ENCODE measurements at regions not wholly inside any gene's neighbourhood (a gene's known extent, or its start where the extent isn't known, plus 50 kb on each side); places are given as distances from the start of the nearest gene placed in this dataset.
"Not testable (repeated sequence)": the region's sequence is repeated elsewhere in the genome, so short reads cannot be mapped to it uniquely, and the experiment has no call there.

- no peak for DNase-seq
Measured at GRCh38 chr4:33064238-33064637, 2344.1 kb downstream of the PCDH7 start.

DNA sequence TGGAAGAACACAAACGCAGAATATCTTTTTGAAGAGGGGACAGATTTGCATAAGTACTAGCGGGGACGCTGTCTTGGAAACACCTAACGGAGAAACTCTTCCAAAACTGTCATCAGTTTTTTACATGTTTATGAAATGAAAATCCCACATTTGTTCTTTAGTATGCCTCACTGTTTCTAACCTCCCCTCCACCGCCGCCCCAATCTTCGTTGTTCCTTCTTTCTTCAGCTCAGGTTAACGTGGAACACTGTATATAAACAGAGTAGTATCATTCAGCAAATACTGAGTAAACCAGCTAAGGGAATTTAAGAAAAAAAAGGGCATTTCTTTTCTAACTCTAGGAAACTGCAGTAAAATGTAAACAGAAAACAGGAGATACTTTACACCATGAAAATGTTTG, 2345.6 kb downstream of the PCDH7 start:
- DNase-seq = no peak

DNA sequence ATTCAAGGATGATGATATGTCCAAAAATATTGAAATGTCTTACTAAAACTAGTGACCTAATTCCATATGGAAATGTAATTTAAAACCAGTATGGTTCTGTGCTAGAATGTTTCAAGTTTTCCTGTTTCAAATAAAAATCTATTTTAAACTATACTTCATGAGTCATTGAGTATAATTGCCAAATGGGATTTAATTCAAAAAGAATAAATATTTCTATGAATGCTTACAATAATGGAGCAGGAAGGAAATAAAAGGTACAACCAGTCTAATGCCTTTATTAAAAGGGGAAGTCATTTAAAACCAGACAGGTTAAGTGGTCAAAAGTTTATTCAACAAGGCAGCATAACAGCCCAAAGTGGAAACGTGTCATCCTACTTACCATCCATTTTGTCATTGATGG, 2347.1 kb downstream of the PCDH7 start:
- no peak for DNase-seq

DNA sequence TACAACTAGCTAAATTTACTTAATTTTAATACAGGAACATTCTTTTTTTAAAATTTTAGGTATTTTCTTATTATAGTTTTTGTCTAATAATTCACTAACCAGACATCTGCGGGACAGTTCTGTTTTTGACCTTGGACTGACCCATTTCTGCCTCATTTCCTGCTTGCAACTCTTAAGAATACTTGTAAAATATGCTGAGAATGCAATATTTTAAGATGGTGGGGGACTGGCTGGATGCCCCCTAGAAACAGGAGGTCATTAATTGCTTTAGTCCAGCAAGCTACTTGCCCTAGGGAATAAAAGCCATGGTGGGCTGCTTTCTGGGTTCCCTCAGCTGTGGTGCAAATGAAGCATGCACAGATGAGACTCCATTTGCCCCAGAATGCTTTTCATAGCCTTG, 2348.4 kb downstream of the PCDH7 start:
- DNase-seq = no peak

- DNase-seq = no peak
Measured at GRCh38 chr4:33071535-33071934, 2351.4 kb downstream of the PCDH7 start.

DNA sequence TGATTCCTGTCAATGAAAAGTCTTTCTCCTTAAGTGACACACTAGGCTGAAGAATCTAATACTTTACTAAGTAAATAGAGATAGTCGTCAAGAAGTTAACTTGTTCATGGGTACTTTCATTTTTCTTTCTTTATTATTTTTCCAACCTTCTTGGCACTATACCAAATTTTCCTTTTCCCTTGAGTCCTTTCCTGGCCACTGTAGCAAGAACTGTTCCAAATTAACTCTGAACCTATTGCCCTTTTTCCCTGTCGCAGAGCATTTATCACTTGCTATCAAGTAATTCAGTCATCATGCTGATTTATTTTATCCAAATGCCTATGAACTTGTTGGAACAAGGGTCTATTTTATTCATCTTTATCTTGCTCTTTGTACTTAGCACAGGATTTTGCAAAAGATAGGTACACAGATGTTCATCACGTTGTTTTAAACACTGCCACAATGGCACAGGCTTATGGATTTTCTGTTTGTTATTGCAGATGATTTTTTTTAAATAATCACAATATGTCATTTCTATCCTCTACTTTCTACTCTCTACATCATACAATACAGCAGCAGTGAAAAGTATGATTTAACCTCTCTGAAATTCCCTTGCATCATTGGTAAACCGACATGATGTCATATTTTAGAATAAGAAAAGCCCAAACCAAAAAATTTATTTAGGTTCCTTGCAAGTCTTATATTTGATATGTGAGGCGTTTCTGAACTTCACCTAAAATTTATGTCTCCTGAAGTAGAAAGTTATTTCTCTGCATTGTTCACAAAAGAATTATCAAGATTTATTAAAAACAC, 2352.3 kb downstream of the PCDH7 start:
- DNase-seq = no peak

DNA sequence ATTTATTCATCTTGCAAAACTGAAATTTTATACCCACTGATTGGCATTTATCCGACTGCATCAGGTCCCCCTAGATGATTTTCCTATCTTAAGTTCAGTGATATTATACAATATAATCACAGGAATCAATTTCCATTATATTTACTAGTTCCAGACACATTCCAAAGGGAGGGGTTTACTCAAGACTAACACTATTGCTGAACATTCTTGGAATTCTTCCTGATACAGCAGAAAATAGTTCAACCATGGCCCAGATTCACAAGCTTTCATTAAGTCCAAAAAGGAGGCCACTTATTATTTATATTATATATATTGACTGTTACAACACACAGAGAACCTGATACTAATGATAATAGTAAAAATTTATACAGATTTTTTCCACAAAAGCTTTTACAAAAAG, 2353.6 kb downstream of the PCDH7 start:
- DNase-seq = no peak

GRCh38 chr4:33078145-33078544, 2358.0 kb downstream of the PCDH7 start:
- DNase-seq = no peak

- DNase-seq = no peak
Measured at GRCh38 chr4:33080275-33080674, 2360.1 kb downstream of the PCDH7 start.

- DNase-seq = no peak
Measured at GRCh38 chr4:33085709-33086108, 2365.5 kb downstream of the PCDH7 start.

DNA sequence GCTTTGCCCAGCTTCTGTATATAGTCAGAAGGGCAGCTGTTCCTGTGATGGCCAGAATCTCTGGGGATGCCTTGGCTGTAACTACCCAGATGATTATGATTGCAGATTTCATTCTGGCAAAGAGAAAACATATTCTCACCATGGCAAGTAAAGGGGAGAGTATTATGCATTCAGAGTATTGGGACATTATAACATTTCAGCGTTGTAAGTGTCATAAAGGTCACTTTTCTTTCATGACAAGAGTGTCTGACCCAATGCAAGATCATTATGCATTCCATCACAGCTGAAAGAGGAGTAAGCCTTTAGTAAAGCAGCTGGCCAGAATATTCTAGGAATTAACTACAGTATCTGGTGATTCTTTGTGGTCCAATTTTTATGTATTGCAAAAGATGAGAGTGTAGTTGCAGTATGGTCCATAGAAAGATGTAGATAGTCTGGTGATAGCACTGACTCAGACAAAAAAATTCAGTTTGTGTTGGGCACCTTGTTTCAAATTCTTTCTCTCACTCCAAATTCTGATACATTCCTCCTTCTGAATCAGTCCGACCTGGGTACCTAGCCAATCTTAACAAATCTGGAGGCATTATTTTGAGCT, 2366.3 kb downstream of the PCDH7 start:
- no peak for DNase-seq

DNA sequence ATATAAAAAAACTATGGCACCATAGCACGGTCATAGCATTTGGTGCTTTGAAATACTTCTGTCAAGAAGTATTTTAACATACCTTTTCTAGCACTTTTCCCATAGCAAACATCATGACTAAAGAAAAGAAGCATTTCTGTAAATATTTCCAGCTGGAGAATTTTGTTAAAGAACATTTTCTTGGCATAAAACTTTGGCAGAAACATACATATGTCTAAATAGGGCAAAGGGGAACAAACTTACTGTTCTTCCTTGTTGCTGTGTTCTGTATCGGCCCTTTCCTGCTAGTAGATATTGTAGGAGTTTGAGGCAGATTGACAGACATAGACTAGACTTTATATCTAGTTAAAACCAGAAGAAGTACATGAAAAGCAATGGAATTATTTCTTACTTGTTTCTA, 2368.5 kb downstream of the PCDH7 start:
- no peak for DNase-seq

GRCh38 chr4:33090910-33091309, 2370.7 kb downstream of the PCDH7 start:
- DNase-seq = no peak

DNA sequence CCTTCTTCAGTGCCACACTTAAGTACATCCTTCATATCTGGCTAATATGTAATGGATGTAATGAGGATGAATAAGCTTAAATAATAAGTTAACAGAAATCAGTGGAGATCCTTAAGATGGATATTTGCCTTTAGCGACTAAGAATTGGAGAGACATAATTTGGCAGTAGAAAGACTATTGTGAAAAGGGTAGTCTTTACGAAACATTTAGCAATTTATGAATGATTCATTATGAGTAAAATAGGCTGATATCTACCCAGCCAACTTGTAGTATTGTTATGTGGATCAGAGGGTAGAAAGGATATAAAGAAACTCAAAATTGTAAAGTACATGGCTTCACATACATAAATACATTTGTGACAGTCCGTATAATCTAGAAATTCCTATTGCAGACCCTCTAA, 2371.8 kb downstream of the PCDH7 start:
- no peak for DNase-seq

GRCh38 chr4:33104273-33104672, 2384.1 kb downstream of the PCDH7 start:
- DNase-seq = no peak

DNA sequence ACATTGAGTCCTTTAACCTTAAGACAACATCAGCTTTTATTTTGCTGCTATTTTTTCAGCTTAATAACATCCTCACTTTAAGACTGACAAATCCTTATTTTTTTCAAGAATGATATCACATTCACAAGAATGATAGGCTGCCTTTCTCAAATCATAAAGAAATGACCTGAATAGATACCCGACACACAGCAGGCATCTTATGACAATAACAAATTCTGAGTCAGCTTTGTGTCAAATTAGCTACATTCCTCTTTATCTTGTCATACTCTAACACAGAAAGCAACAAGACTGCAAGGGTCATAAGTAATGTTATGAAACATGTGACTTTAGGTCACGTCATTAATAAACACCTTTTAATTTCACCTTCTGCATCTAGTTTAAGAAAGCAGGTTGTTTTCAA, 2387.6 kb downstream of the PCDH7 start:
- no peak for DNase-seq

- DNase-seq = no peak
Measured at GRCh38 chr4:33111117-33111516, 2390.9 kb downstream of the PCDH7 start.

DNA sequence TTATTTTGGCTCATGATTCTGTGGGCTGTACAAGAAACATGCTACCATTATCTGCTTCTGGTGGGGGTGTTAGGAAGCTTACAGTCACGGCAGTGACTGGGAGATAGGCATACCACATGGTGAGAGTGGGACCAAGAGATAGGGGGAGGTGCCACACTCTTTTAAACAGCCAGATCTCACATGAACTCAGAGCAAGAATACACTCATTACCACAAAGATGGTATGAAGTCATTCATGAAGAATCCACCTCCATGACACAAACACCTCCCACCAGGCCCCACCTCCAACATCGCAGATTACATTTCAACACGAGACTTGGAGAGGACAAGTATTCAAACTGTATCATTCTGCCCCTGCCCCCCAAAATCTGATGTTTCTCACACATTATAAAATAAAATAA, 2396.7 kb downstream of the PCDH7 start:
- no peak for DNase-seq

DNA sequence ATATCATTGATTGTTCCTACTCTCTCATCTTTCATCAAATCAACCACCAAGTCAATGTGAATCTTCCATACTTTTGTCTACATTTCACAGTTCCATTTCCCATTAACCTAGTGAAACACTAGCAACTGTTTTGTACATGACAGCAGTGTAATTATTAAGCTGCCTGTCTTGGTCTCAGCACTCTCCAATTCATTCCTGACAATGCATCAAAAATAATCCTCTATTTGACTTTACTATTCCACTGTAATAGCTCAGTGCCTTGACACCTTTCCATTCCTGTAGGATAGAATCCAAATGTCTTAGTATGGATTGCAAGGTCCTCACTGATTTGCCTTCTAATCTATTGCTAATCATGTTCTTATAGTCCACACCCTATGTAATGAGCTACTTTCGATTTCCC, 2405.8 kb downstream of the PCDH7 start:
- no peak for DNase-seq

DNA sequence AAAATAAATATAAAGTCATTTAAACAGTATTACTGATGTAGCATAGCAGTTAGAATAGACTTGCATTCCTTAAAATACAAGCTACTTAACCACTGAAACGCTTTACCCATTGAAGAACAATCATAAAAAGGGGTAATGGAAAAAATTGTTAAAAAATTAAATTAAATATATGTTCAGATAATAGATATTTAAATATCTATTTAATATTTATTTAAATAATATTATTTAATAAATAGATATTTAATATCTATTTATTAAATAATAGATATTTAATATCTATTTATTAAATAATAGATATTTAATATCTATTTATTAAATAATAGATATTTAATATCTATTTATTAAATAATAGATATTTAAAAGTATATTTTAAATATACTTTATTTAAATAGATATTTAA, 2410.5 kb downstream of the PCDH7 start:
- not testable (repeated sequence) for DNase-seq

DNA sequence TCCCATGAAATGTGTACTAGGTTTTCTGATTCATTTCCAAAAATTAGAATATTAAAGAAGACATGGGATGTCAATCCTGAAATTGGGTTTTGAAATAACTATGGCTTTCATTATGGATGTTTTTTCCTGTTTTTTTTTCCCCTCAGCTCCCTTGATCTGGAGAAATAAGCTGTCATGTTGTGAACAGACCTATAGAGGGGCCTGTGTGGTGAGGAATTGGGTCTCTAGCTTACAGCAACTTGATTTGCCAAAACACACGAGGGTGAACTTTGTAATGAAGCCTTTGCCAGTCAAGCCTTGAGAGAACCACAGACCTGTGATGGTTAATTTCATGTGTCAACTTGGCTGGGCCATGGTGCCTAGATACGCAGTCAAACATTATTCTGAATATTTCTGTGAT, 2413.6 kb downstream of the PCDH7 start:
- no peak for DNase-seq

GRCh38 chr4:33134366-33134765, 2414.2 kb downstream of the PCDH7 start:
- no peak for DNase-seq

GRCh38 chr4:33149658-33150524, 2429.7 kb downstream of the PCDH7 start:
- DNase-seq = no peak

DNA sequence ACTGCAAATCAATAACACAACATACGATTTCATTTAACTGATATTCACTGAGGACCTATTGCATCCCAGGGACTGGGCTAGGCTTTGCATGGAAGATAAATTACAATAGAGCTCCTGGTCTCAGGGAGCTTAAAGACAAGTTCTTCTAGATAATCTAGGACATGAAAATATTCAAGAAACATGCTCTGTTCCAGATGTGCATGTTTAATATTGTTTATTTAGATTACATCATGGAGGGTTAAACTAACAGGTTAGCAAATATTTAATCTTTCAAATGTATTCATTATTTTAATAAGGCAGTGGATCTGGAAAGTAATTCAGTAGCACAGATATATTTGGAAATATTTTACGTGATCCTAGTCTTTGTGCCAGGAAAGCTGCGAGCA, 2430.3 kb downstream of the PCDH7 start:
- no peak for DNase-seq
